HuH-7 (cell line): ENCODE measurements at regions not wholly inside any gene's neighbourhood (a gene's known extent, or its start where the extent isn't known, plus 50 kb on each side); places are given as distances from the start of the nearest gene placed in this dataset.

Experiments
- DNase-seq: peaks from one replicate; pipeline ENCODE4 v3.0.0; 2011; ENCODE audit warnings: low spot score

- no peak for DNase-seq
These were observed 117.9 kb upstream of the PTPN1 start for GRCh38 chr20:50392138-50392866.

GRCh38 chr20:50393242-50393641 lies 116.9 kb upstream of the PTPN1 start:
- no peak for DNase-seq

- no peak for DNase-seq
These were observed 116.1 kb upstream of the PTPN1 start for GRCh38 chr20:50393990-50394561.

GRCh38 chr20:50394569-50394968 lies 115.6 kb upstream of the PTPN1 start:
- DNase-seq, result no peak

GRCh38 chr20:50395251-50395729 lies 114.9 kb upstream of the PTPN1 start:
- no peak for DNase-seq

- DNase-seq, result no peak
These were observed 114.2 kb upstream of the PTPN1 start for GRCh38 chr20:50395914-50396488.

- DNase-seq, result no peak
These were observed 113.6 kb upstream of the PTPN1 start for GRCh38 chr20:50396623-50397022.

- DNase-seq, result no peak
These were observed 113.1 kb upstream of the PTPN1 start for GRCh38 chr20:50397058-50397457.

- DNase-seq, result no peak
These were observed 112.1 kb upstream of the PTPN1 start for GRCh38 chr20:50398064-50398463.

GRCh38 chr20:50398471-50398820 lies 111.7 kb upstream of the PTPN1 start:
- no peak for DNase-seq

GRCh38 chr20:50398821-50399554 lies 111.2 kb upstream of the PTPN1 start:
- DNase-seq, result no peak

GRCh38 chr20:50399555-50399916 lies 110.6 kb upstream of the PTPN1 start:
- no peak for DNase-seq

GRCh38 chr20:50399917-50400704 lies 110.1 kb upstream of the PTPN1 start:
- DNase-seq, result peak; percentile 56

GRCh38 chr20:50400705-50401586 lies 109.2 kb upstream of the PTPN1 start:
- no peak for DNase-seq

- no peak for DNase-seq
These were observed 108.4 kb upstream of the PTPN1 start for GRCh38 chr20:50401587-50402418.

GRCh38 chr20:50403565-50404418 lies 106.4 kb upstream of the PTPN1 start:
- no peak for DNase-seq

- DNase-seq, result no peak
These were observed 105.6 kb upstream of the PTPN1 start for GRCh38 chr20:50404419-50405234.

- no peak for DNase-seq
These were observed 104.8 kb upstream of the PTPN1 start for GRCh38 chr20:50405235-50405914.
